IMR-90 (cell line): ENCODE measurements at regions not wholly inside any gene's neighbourhood (a gene's known extent, or its start where the extent isn't known, plus 50 kb on each side); places are given as distances from the start of the nearest gene placed in this dataset.

ENCODE experiments used
- ATAC-seq: fragments of 200-7000 bp; cut with Tn5 transposase; 2 replicates; pipeline ENCODE4 v1.9.1; 2020; ENCODE audit warnings: low read depth, mild to moderate bottlenecking, moderate library complexity
- BruUV-seq: library from RNA; stranded (reverse); fragments of 400-500 nt; replicated peaks from 2 replicates; lab custom pipeline; 2021; lab: Mats Ljungman, UMichigan
- CTCF ChIA-PET: fragments of 300-600 bp; formaldehyde crosslinking; extraction: SDS; loops from one replicate; lab custom pipeline; 2021; ENCODE audit warnings: antibody characterized with exemption; lab: Yijun Ruan, JAX
- POLR2A ChIA-PET: fragments of 300-600 bp; sonication (Branson Sonifier 250); formaldehyde crosslinking; loops from one replicate; lab custom pipeline; 2022; ENCODE audit warnings: antibody characterized with exemption; ENCODE audit not compliant: unreplicated experiment; lab: Charles Lee
- DNase-seq: peaks from one replicate; pipeline ENCODE4 v3.0.0; 2013
- H2AFZ ChIP-seq: replicated peaks from 2 replicates; pipeline ENCODE3; 2013; ENCODE audit warnings: low read length, mild to moderate bottlenecking; ENCODE audit not compliant: poor library complexity
- H2AK5ac ChIP-seq: 2 replicates; pipeline ENCODE4 v1.6.1; 2013; ENCODE audit warnings: low read depth, low read length, inconsistent platforms
- H2AK9ac ChIP-seq: replicated peaks from 2 replicates; pipeline ENCODE3; 2013; ENCODE audit warnings: mild to moderate bottlenecking, low read depth, low read length, moderate library complexity; ENCODE audit not compliant: poor library complexity
- H2BK120ac ChIP-seq: 2 replicates; pipeline ENCODE4 v1.6.1; 2013; ENCODE audit warnings: low read depth, low read length, inconsistent platforms
- H2BK15ac ChIP-seq: 3 replicates; pipeline ENCODE4 v1.6.1; 2013; ENCODE audit warnings: low read depth, low read length, inconsistent platforms
- H2BK20ac ChIP-seq: 2 replicates; pipeline ENCODE4 v1.6.1; 2013; ENCODE audit warnings: low read depth, mild to moderate bottlenecking, inconsistent platforms, low read length, moderate library complexity
- H2BK5ac ChIP-seq: 2 replicates; pipeline ENCODE4 v1.6.1; 2013; ENCODE audit warnings: mild to moderate bottlenecking, low read depth, low read length, inconsistent platforms; ENCODE audit not compliant: poor library complexity, severe bottlenecking
- H3K14ac ChIP-seq: replicated peaks from 2 replicates; pipeline ENCODE4 v1.6.1; 2013; ENCODE audit warnings: low read depth, low read length, inconsistent platforms
- H3K18ac ChIP-seq: 2 replicates; pipeline ENCODE4 v1.6.1; 2013; ENCODE audit warnings: low read depth, low read length, control low read depth
- H3K23ac ChIP-seq: 2 replicates; pipeline ENCODE4 v1.6.1; 2013; ENCODE audit warnings: low read depth, low read length, inconsistent platforms
- H3K27ac ChIP-seq: 2 replicates; pipeline ENCODE4 v1.5.1; 2013; ENCODE audit warnings: mild to moderate bottlenecking, control low read depth, low read length; ENCODE audit not compliant: insufficient read depth
- H3K27me3 ChIP-seq: 2 replicates; pipeline ENCODE4 v1.6.1; 2013; ENCODE audit warnings: low read length; ENCODE audit not compliant: control insufficient read depth, insufficient read depth
- H3K36me3 ChIP-seq: 2 replicates; pipeline ENCODE4 v1.6.1; 2013; ENCODE audit warnings: low read length, mixed read lengths; ENCODE audit not compliant: control insufficient read depth, insufficient read depth
- H3K4ac ChIP-seq: 2 replicates; pipeline ENCODE4 v1.6.1; 2013; ENCODE audit warnings: low read depth, low read length, inconsistent platforms
- H3K4me1 ChIP-seq: 2 replicates; pipeline ENCODE4 v1.6.1; 2013; ENCODE audit warnings: low read length, mixed read lengths; ENCODE audit not compliant: control insufficient read depth, insufficient read depth
- H3K4me2 ChIP-seq: 2 replicates; pipeline ENCODE4 v1.6.1; 2013; ENCODE audit warnings: low read depth, mild to moderate bottlenecking, control low read depth, low read length, moderate library complexity
- H3K4me3 ChIP-seq: 2 replicates; pipeline ENCODE4 v1.5.1; 2013; ENCODE audit warnings: low read depth, mild to moderate bottlenecking, control low read depth, low read length, moderate library complexity; ENCODE audit not compliant: insufficient read depth
- H3K56ac ChIP-seq: 2 replicates; pipeline ENCODE4 v1.6.1; 2013; ENCODE audit warnings: low read length, inconsistent platforms; ENCODE audit not compliant: insufficient read depth; ENCODE audit errors: extremely low read depth
- H3K79me1 ChIP-seq, 2 experiments: 2 replicates each; pipeline ENCODE4 v1.6.1; 2013; ENCODE audit warnings: low read length in 2 of 2, inconsistent platforms in 1 of 2, low read depth in 1 of 2
- H3K9ac ChIP-seq: 2 replicates; pipeline ENCODE4 v1.6.1; 2013; ENCODE audit warnings: low read depth, low read length, control low read depth
- H3K9me1 ChIP-seq: 2 replicates; pipeline ENCODE4 v1.6.1; 2013; ENCODE audit warnings: low read length, inconsistent platforms; ENCODE audit not compliant: insufficient read depth
- H3K9me3 ChIP-seq: 2 replicates; pipeline ENCODE4 v1.6.1; 2013; ENCODE audit warnings: low read length; ENCODE audit not compliant: control insufficient read depth, insufficient read depth
- H4K20me1 ChIP-seq: 2 replicates; pipeline ENCODE4 v1.6.1; 2013; ENCODE audit warnings: low read length, inconsistent platforms; ENCODE audit not compliant: insufficient read depth
- H4K5ac ChIP-seq: 2 replicates; pipeline ENCODE4 v1.6.1; 2013; ENCODE audit warnings: mild to moderate bottlenecking, low read depth, low read length, control low read depth
- H4K8ac ChIP-seq, 2 experiments: 2 replicates each; pipeline ENCODE4 v1.6.1; 2013; ENCODE audit warnings: low read depth in 2 of 2, low read length in 2 of 2, control low read depth in 1 of 2, inconsistent platforms in 1 of 2
- H4K91ac ChIP-seq: 2 replicates; pipeline ENCODE4 v1.6.1; 2013; ENCODE audit warnings: low read depth, low read length, inconsistent platforms; ENCODE audit not compliant: insufficient read depth
- BHLHE40 ChIP-seq: fragments of 150-350 bp; IDR thresholded peaks from 2 replicates; pipeline ENCODE4 v1.6.1; 2016; ENCODE audit warnings: mild to moderate bottlenecking, low read depth, low read length
- CHD1 ChIP-seq: IDR thresholded peaks from 2 replicates; pipeline ENCODE4 v1.6.1; 2012; ENCODE audit warnings: low read depth, low read length, improper control_type of control experiment
- CTCF ChIP-seq: conservative IDR thresholded peaks from 2 replicates; pipeline ENCODE4 v1.5.1; 2012; ENCODE audit warnings: mild to moderate bottlenecking, low read depth, low read length, improper control_type of control experiment
- ELK1 ChIP-seq: fragments of 150-350 bp; IDR thresholded peaks from 2 replicates; pipeline ENCODE4 v1.6.1; 2016; ENCODE audit warnings: low read depth, mild to moderate bottlenecking, low read length, moderate library complexity, borderline replicate concordance
- FOS ChIP-seq: fragments of 150-350 bp; IDR thresholded peaks from 2 replicates; pipeline ENCODE4 v1.6.1; 2016; ENCODE audit warnings: low read depth, low read length
- MAFK ChIP-seq: IDR thresholded peaks from 2 replicates; pipeline ENCODE4 v1.6.1; 2012; ENCODE audit warnings: low read depth, low read length, improper control_type of control experiment
- MXI1 ChIP-seq: IDR thresholded peaks from 2 replicates; pipeline ENCODE4 v1.6.1; 2012; ENCODE audit warnings: low read depth, mild to moderate bottlenecking, low read length, moderate library complexity, borderline replicate concordance
- NFE2L2 ChIP-seq: fragments of 150-350 bp; IDR thresholded peaks from 2 replicates; pipeline ENCODE4 v1.6.1; 2016; ENCODE audit warnings: low read depth, mild to moderate bottlenecking, low read length
- POLR2A ChIP-seq: IDR thresholded peaks from 2 replicates; pipeline ENCODE4 v1.6.1; 2012; ENCODE audit warnings: mild to moderate bottlenecking, low read depth, low read length
- RCOR1 ChIP-seq: IDR thresholded peaks from 2 replicates; pipeline ENCODE4 v1.6.1; 2012; ENCODE audit warnings: mild to moderate bottlenecking, low read length, improper control_type of control experiment; ENCODE audit not compliant: insufficient replicate concordance
- RFX5 ChIP-seq: IDR thresholded peaks from 2 replicates; pipeline ENCODE4 v1.8.0; 2012; ENCODE audit warnings: low read depth, mild to moderate bottlenecking, low read length, moderate library complexity
- SMC3 ChIP-seq: fragments of 150-350 bp; IDR thresholded peaks from 2 replicates; pipeline ENCODE4 v1.6.1; 2016; ENCODE audit warnings: low read depth, mild to moderate bottlenecking, antibody characterized with exemption, low read length, moderate library complexity
- USF2 ChIP-seq: fragments of 150-350 bp; IDR thresholded peaks from 2 replicates; pipeline ENCODE4 v1.6.1; 2017; ENCODE audit warnings: mild to moderate bottlenecking, antibody characterized with exemption, low read length, low read depth
- WGBS, 2 experiments: methylation state at CpG; one replicate each; pipeline versions ENCODE4 v1.1.5 to v1.1.7; 2013; ENCODE audit warnings: missing lambda C conversion rate in 2 of 2; ENCODE audit not compliant: insufficient read length in 1 of 2; ENCODE audit errors: extremely low coverage in 2 of 2; 5-methylcytosine and 5-hydroxymethylcytosine counted together
- dilution Hi-C: fragments of 300-500 bp; cut with HindIII; formaldehyde crosslinking; loops from one replicate; pipeline ENCODE4 v1.14.3; 2018; ENCODE audit warnings: low sequenced_read_pairs; ENCODE audit not compliant: unreplicated experiment
- in situ Hi-C: fragments of 300-500 bp; cut with MboI; formaldehyde crosslinking; loops from 3 replicates; pipeline ENCODE4 v1.14.3; 2019; ENCODE audit warnings: low sequenced_read_pairs, inconsistent platforms, mixed read lengths
- intact Hi-C: fragments of 100-400 bp; cut with micrococcal nuclease; formaldehyde crosslinking; loops from 2 replicates; pipeline ENCODE4 v1.10.0; 2022

- H3K79me1 ChIP-seq = no peaks in the 10 kb centered on the region
- no peak overlapping the region for H3K4me2 ChIP-seq
- no peak overlapping the region for H3K4ac ChIP-seq
- H4K5ac ChIP-seq = no peak overlapping the region
- no peak overlapping the region for H3K9ac ChIP-seq
- no peaks in the 10 kb centered on the region for H4K20me1 ChIP-seq
- no peaks in the 10 kb centered on the region for H3K36me3 ChIP-seq
- H3K4me1 ChIP-seq = no peaks in the 10 kb centered on the region
- H4K91ac ChIP-seq = no peak overlapping the region
- BruUV-seq = no TSS peak
- in situ Hi-C loops (no loop called here), dilution Hi-C loops (no loop called here), intact Hi-C loops (no loop called here)
- ChIA-PET POLR2A (no interaction called here), CTCF (no interaction called here)
- H2BK120ac ChIP-seq = no peak overlapping the region
- no peak overlapping the region for H3K23ac ChIP-seq
- no peak for ATAC-seq
- H2BK5ac ChIP-seq = no peak overlapping the region
- no peak overlapping the region for H3K14ac ChIP-seq
- H2BK15ac ChIP-seq = no peak overlapping the region
- no peak overlapping the region for H2AFZ ChIP-seq
- no peak overlapping the region for H2AK9ac ChIP-seq
- H3K9me3 ChIP-seq = peaks cover 6% of the 10 kb centered on the region
- no peaks in the 10 kb centered on the region for H3K27me3 ChIP-seq
- no peak overlapping the region for H3K27ac ChIP-seq
- TF ChIP-seq RCOR1 (no peak), CHD1 (no peak), NFE2L2 (no peak), CTCF (no peak), SMC3 (no peak), ELK1 (no peak), MAFK (no peak), POLR2A (no peak), BHLHE40 (no peak), MXI1 (no peak), RFX5 (no peak), USF2 (no peak), FOS (no peak)
- no peak overlapping the region for H3K18ac ChIP-seq
- no peaks in the 10 kb centered on the region for H3K9me1 ChIP-seq
- no peak overlapping the region for H4K8ac ChIP-seq
- no peak for DNase-seq
- 70% methylated on average over 11 of the region's 22 CpGs; no CpG with 5 or more reads in 1 of the 2 experiments for WGBS, 2 experiments
- H2AK5ac ChIP-seq = no peak overlapping the region
- H2BK20ac ChIP-seq = no peak overlapping the region
- no peak overlapping the region for H3K56ac ChIP-seq
- H3K4me3 ChIP-seq = no peak overlapping the region
Measured at GRCh38 chr4:134948110-134948642, 746.6 kb upstream of the PABPC4L start.
